GM23338 (cell line): ENCODE measurements at regions not wholly inside any gene's neighbourhood (a gene's known extent, or its start where the extent isn't known, plus 50 kb on each side); places are given as distances from the start of the nearest gene placed in this dataset.

Source experiments
- ATAC-seq: fragments of 200-7000 bp; cut with Tn5 transposase; 3 replicates; pipeline ENCODE4 v1.9.1; 2020
- DNase-seq: peaks from one replicate; pipeline ENCODE4 v3.0.0-alpha.2; 2015; ENCODE audit warnings: low spot score
- H2AFZ ChIP-seq: fragments of 200-600 bp; sonication (generic); 2 replicates; pipeline ENCODE4 v1.8.0; 2016; ENCODE audit warnings: antibody characterized with exemption, mild to moderate bottlenecking, moderate library complexity
- H3F3A ChIP-seq: fragments of 200-600 bp; sonication (generic); replicated peaks from 2 replicates; pipeline ENCODE4 v1.8.0; 2017; ENCODE audit warnings: antibody characterized with exemption, mixed run types, low read depth
- H3K27ac ChIP-seq: fragments of 200-600 bp; sonication (generic); 2 replicates; pipeline ENCODE4 v1.6.1; 2016; ENCODE audit warnings: low read depth
- H3K27me3 ChIP-seq: fragments of 200-600 bp; sonication (generic); 2 replicates; pipeline ENCODE4 v1.8.0; 2016; ENCODE audit warnings: mild to moderate bottlenecking, mixed run types, moderate library complexity; ENCODE audit not compliant: insufficient read depth
- H3K36me3 ChIP-seq: fragments of 200-600 bp; sonication (generic); 2 replicates; pipeline ENCODE4 v1.8.0; 2016; ENCODE audit warnings: mild to moderate bottlenecking; ENCODE audit not compliant: insufficient read depth
- H3K4me1 ChIP-seq: fragments of 200-600 bp; sonication (generic); 2 replicates; pipeline ENCODE4 v1.8.0; 2016; ENCODE audit warnings: mild to moderate bottlenecking, moderate library complexity; ENCODE audit not compliant: insufficient read depth
- H3K4me2 ChIP-seq: fragments of 200-600 bp; sonication (generic); 2 replicates; pipeline ENCODE4 v1.7.1; 2017; ENCODE audit warnings: mixed run types
- H3K4me3 ChIP-seq: fragments of 200-600 bp; sonication (generic); 2 replicates; pipeline ENCODE4 v1.6.1; 2016; ENCODE audit warnings: mixed run types
- H3K79me2 ChIP-seq: fragments of 200-600 bp; sonication (generic); replicated peaks from 2 replicates; pipeline ENCODE4 v1.8.0; 2017; ENCODE audit warnings: mild to moderate bottlenecking; ENCODE audit not compliant: insufficient read depth
- H3K9me2 ChIP-seq: fragments of 200-600 bp; sonication (generic); 2 replicates; pipeline ENCODE4 v1.8.0; 2017; ENCODE audit not compliant: insufficient read depth
- H4K20me1 ChIP-seq: fragments of 200-600 bp; sonication (generic); replicated peaks from 2 replicates; pipeline ENCODE4 v1.8.0; 2017; ENCODE audit warnings: mild to moderate bottlenecking; ENCODE audit not compliant: insufficient read depth
- H3K27ac Mint-ChIP-seq: 2 replicates; pipeline ENCODE4 v1.8.0; 2020; ENCODE audit warnings: inconsistent platforms, mild to moderate bottlenecking, moderate library complexity, mixed read lengths
- H3K27me3 Mint-ChIP-seq: 3 replicates; pipeline ENCODE4 v1.8.0; 2022; ENCODE audit warnings: low read depth, mild to moderate bottlenecking, moderate library complexity, mixed read lengths, inconsistent platforms; ENCODE audit not compliant: insufficient read depth, poor library complexity
- H3K36me3 Mint-ChIP-seq: 3 replicates; pipeline ENCODE4 v1.8.0; 2021; ENCODE audit warnings: low read depth, mild to moderate bottlenecking, inconsistent platforms, moderate library complexity, mixed read lengths
- H3K4me1 Mint-ChIP-seq: 3 replicates; pipeline ENCODE4 v1.8.0; 2020; ENCODE audit warnings: mild to moderate bottlenecking, inconsistent platforms, mixed read lengths
- H3K4me3 Mint-ChIP-seq: 3 replicates; pipeline ENCODE4 v1.8.0; 2021; ENCODE audit warnings: moderate library complexity, mild to moderate bottlenecking, inconsistent platforms, mixed read lengths
- H3K9me3 Mint-ChIP-seq: 3 replicates; pipeline ENCODE4 v1.8.0; 2020; ENCODE audit warnings: moderate library complexity, mild to moderate bottlenecking, inconsistent platforms, mixed read lengths
- CREB1 ChIP-seq: fragments of 250-450 bp; sonication (Bioruptor Pico); IDR thresholded peaks from 2 replicates; pipeline ENCODE4 v1.5.0; 2020; ENCODE audit warnings: low read depth, mild to moderate bottlenecking, moderate library complexity
- CTCF ChIP-seq, 2 experiments: fragments of 200-600 bp in 1 of 2; sonication (generic) in 1 of 2; conservative IDR thresholded peaks; 2 replicates each; pipeline versions ENCODE4 v1.5.1 to v1.6.1; 2016 to 2017; ENCODE audit warnings: antibody characterized with exemption in 2 of 2, low read depth in 2 of 2, mild to moderate bottlenecking in 2 of 2, moderate library complexity in 1 of 2
- JUNB ChIP-seq: IDR thresholded peaks from one replicate; pipeline ENCODE4 v1.6.1; 2016; ENCODE audit warnings: antibody characterized with exemption; ENCODE audit not compliant: unreplicated experiment
- POLR2AphosphoS5 ChIP-seq: IDR thresholded peaks from 2 replicates; pipeline ENCODE4 v1.6.1; 2016; ENCODE audit warnings: antibody characterized with exemption, low read depth
- REST ChIP-seq: IDR thresholded peaks from one replicate; pipeline ENCODE4 v1.6.1; 2018; ENCODE audit warnings: antibody characterized with exemption; ENCODE audit not compliant: unreplicated experiment
- ZNF114 ChIP-seq: fragments of 250-450 bp; sonication (Bioruptor Pico); IDR thresholded peaks from 2 replicates; pipeline ENCODE4 v1.5.0; 2020; ENCODE audit warnings: mild to moderate bottlenecking, moderate library complexity
- ZNF331 ChIP-seq: fragments of 250-450 bp; sonication (Bioruptor Pico); IDR thresholded peaks from 2 replicates; pipeline ENCODE4 v1.5.0; 2020; ENCODE audit warnings: low read depth, mild to moderate bottlenecking, moderate library complexity
- ZNF462 ChIP-seq: fragments of 250-450 bp; sonication (Bioruptor Pico); IDR thresholded peaks from 2 replicates; pipeline ENCODE4 v1.5.0; 2020; ENCODE audit warnings: mild to moderate bottlenecking, moderate library complexity

- TF ChIP-seq ZNF462 (CRISPR knock-in tag), result no peak
- no peak for TF ChIP-seq ZNF114
- TF ChIP-seq POLR2AphosphoS5, result no peak
These were observed 166.7 kb upstream of the NRP1 start (continued) for GRCh38 chr10:33501161-33501560.

- H3K4me3 Mint-ChIP-seq, result no peak overlapping the region
- H3K4me1 Mint-ChIP-seq, result peaks cover 5% of the 10 kb centered on the region
- peaks cover 17% of the 10 kb centered on the region for H3K9me2 ChIP-seq
- H3K36me3 ChIP-seq, result no peaks in the 10 kb centered on the region
- no peaks in the 10 kb centered on the region for H3K79me2 ChIP-seq
- no peak overlapping the region for H3K27ac ChIP-seq
- DNase-seq, result no peak
- peaks cover 2% of the 10 kb centered on the region for H3K27me3 Mint-ChIP-seq
- H3F3A ChIP-seq, result no peaks in the 10 kb centered on the region
- no peak overlapping the region for H2AFZ ChIP-seq
- H4K20me1 ChIP-seq, result no peaks in the 10 kb centered on the region
- no peak overlapping the region for H3K4me2 ChIP-seq
- no peak overlapping the region for H3K27ac Mint-ChIP-seq
- no peaks in the 10 kb centered on the region for H3K27me3 ChIP-seq
- peaks cover 8% of the 10 kb centered on the region for H3K36me3 Mint-ChIP-seq
- peaks cover 12% of the 10 kb centered on the region for H3K9me3 Mint-ChIP-seq
- H3K4me1 ChIP-seq, result no peaks in the 10 kb centered on the region
- ATAC-seq, result no peak
- H3K4me3 ChIP-seq, result no peak overlapping the region
- TF ChIP-seq ZNF331, result no peak
- no peak for TF ChIP-seq CREB1 (CRISPR knock-in tag)
- no peak for TF ChIP-seq REST
- no peak for TF ChIP-seq JUNB
- TF ChIP-seq CTCF (conservative IDR thresholded peaks at IDR 0.05; ENCODE audit: low read depth in 2 of 2), result no peak
These were observed 164.0 kb upstream of the NRP1 start for GRCh38 chr10:33498391-33498891.
